GM23338 (cell line): ENCODE measurements at regions not wholly inside any gene's neighbourhood (a gene's known extent, or its start where the extent isn't known, plus 50 kb on each side); places are given as distances from the start of the nearest gene placed in this dataset.

ENCODE experiments used
- ATAC-seq: fragments of 200-7000 bp; cut with Tn5 transposase; 3 replicates; pipeline ENCODE4 v1.9.1; 2020
- DNase-seq: peaks from one replicate; pipeline ENCODE4 v3.0.0-alpha.2; 2015; ENCODE audit warnings: low spot score
- H2AFZ ChIP-seq: fragments of 200-600 bp; sonication (generic); 2 replicates; pipeline ENCODE4 v1.8.0; 2016; ENCODE audit warnings: antibody characterized with exemption, mild to moderate bottlenecking, moderate library complexity
- H3F3A ChIP-seq: fragments of 200-600 bp; sonication (generic); replicated peaks from 2 replicates; pipeline ENCODE4 v1.8.0; 2017; ENCODE audit warnings: antibody characterized with exemption, mixed run types, low read depth
- H3K27ac ChIP-seq: fragments of 200-600 bp; sonication (generic); 2 replicates; pipeline ENCODE4 v1.6.1; 2016; ENCODE audit warnings: low read depth
- H3K27me3 ChIP-seq: fragments of 200-600 bp; sonication (generic); 2 replicates; pipeline ENCODE4 v1.8.0; 2016; ENCODE audit warnings: mild to moderate bottlenecking, mixed run types, moderate library complexity; ENCODE audit not compliant: insufficient read depth
- H3K36me3 ChIP-seq: fragments of 200-600 bp; sonication (generic); 2 replicates; pipeline ENCODE4 v1.8.0; 2016; ENCODE audit warnings: mild to moderate bottlenecking; ENCODE audit not compliant: insufficient read depth
- H3K4me1 ChIP-seq: fragments of 200-600 bp; sonication (generic); 2 replicates; pipeline ENCODE4 v1.8.0; 2016; ENCODE audit warnings: mild to moderate bottlenecking, moderate library complexity; ENCODE audit not compliant: insufficient read depth
- H3K4me2 ChIP-seq: fragments of 200-600 bp; sonication (generic); 2 replicates; pipeline ENCODE4 v1.7.1; 2017; ENCODE audit warnings: mixed run types
- H3K4me3 ChIP-seq: fragments of 200-600 bp; sonication (generic); 2 replicates; pipeline ENCODE4 v1.6.1; 2016; ENCODE audit warnings: mixed run types
- H3K79me2 ChIP-seq: fragments of 200-600 bp; sonication (generic); replicated peaks from 2 replicates; pipeline ENCODE4 v1.8.0; 2017; ENCODE audit warnings: mild to moderate bottlenecking; ENCODE audit not compliant: insufficient read depth
- H3K9me2 ChIP-seq: fragments of 200-600 bp; sonication (generic); 2 replicates; pipeline ENCODE4 v1.8.0; 2017; ENCODE audit not compliant: insufficient read depth
- H4K20me1 ChIP-seq: fragments of 200-600 bp; sonication (generic); replicated peaks from 2 replicates; pipeline ENCODE4 v1.8.0; 2017; ENCODE audit warnings: mild to moderate bottlenecking; ENCODE audit not compliant: insufficient read depth
- H3K27ac Mint-ChIP-seq: 2 replicates; pipeline ENCODE4 v1.8.0; 2020; ENCODE audit warnings: inconsistent platforms, mild to moderate bottlenecking, moderate library complexity, mixed read lengths
- H3K27me3 Mint-ChIP-seq: 3 replicates; pipeline ENCODE4 v1.8.0; 2022; ENCODE audit warnings: low read depth, mild to moderate bottlenecking, moderate library complexity, mixed read lengths, inconsistent platforms; ENCODE audit not compliant: insufficient read depth, poor library complexity
- H3K36me3 Mint-ChIP-seq: 3 replicates; pipeline ENCODE4 v1.8.0; 2021; ENCODE audit warnings: low read depth, mild to moderate bottlenecking, inconsistent platforms, moderate library complexity, mixed read lengths
- H3K4me1 Mint-ChIP-seq: 3 replicates; pipeline ENCODE4 v1.8.0; 2020; ENCODE audit warnings: mild to moderate bottlenecking, inconsistent platforms, mixed read lengths
- H3K4me3 Mint-ChIP-seq: 3 replicates; pipeline ENCODE4 v1.8.0; 2021; ENCODE audit warnings: moderate library complexity, mild to moderate bottlenecking, inconsistent platforms, mixed read lengths
- H3K9me3 Mint-ChIP-seq: 3 replicates; pipeline ENCODE4 v1.8.0; 2020; ENCODE audit warnings: moderate library complexity, mild to moderate bottlenecking, inconsistent platforms, mixed read lengths
- CREB1 ChIP-seq: fragments of 250-450 bp; sonication (Bioruptor Pico); IDR thresholded peaks from 2 replicates; pipeline ENCODE4 v1.5.0; 2020; ENCODE audit warnings: low read depth, mild to moderate bottlenecking, moderate library complexity
- EZH2 ChIP-seq: fragments of 200-600 bp; sonication (generic); IDR thresholded peaks from one replicate; pipeline ENCODE4 v1.8.0; 2017; ENCODE audit warnings: antibody characterized with exemption, mild to moderate bottlenecking, low read depth; ENCODE audit not compliant: unreplicated experiment
- EZH2phosphoT487 ChIP-seq: fragments of 200-600 bp; sonication (generic); IDR thresholded peaks from one replicate; pipeline ENCODE4 v1.8.1; 2018; ENCODE audit warnings: antibody characterized with exemption; ENCODE audit not compliant: unreplicated experiment
- NANOG ChIP-seq: IDR thresholded peaks from 2 replicates; pipeline ENCODE4 v1.6.1; 2016; ENCODE audit warnings: antibody characterized with exemption, borderline replicate concordance
- POLR2AphosphoS5 ChIP-seq: IDR thresholded peaks from 2 replicates; pipeline ENCODE4 v1.6.1; 2016; ENCODE audit warnings: antibody characterized with exemption, low read depth
- STAT1 ChIP-seq: IDR thresholded peaks from one replicate; pipeline ENCODE4 v1.6.1; 2016; ENCODE audit warnings: antibody characterized with exemption; ENCODE audit not compliant: unreplicated experiment
- ZNF114 ChIP-seq: fragments of 250-450 bp; sonication (Bioruptor Pico); IDR thresholded peaks from 2 replicates; pipeline ENCODE4 v1.5.0; 2020; ENCODE audit warnings: mild to moderate bottlenecking, moderate library complexity
- ZNF331 ChIP-seq: fragments of 250-450 bp; sonication (Bioruptor Pico); IDR thresholded peaks from 2 replicates; pipeline ENCODE4 v1.5.0; 2020; ENCODE audit warnings: low read depth, mild to moderate bottlenecking, moderate library complexity
- TF ChIP-seq, protein P1 (sequence below): fragments of 250-450 bp; sonication (Bioruptor Pico); IDR thresholded peaks from 2 replicates; pipeline ENCODE4 v1.5.0; 2020; ENCODE audit warnings: mild to moderate bottlenecking, moderate library complexity
- TF ChIP-seq, protein P2 (sequence below): IDR thresholded peaks from one replicate; pipeline ENCODE4 v1.6.1; 2018; ENCODE audit warnings: antibody characterized with exemption; ENCODE audit not compliant: unreplicated experiment
- TF ChIP-seq, protein P3 (sequence below), 2 experiments: fragments of 200-600 bp in 1 of 2; sonication (generic) in 1 of 2; conservative IDR thresholded peaks; 2 replicates each; pipeline versions ENCODE4 v1.5.1 to v1.6.1; 2016 to 2017; ENCODE audit warnings: antibody characterized with exemption in 2 of 2, low read depth in 2 of 2, mild to moderate bottlenecking in 2 of 2, moderate library complexity in 1 of 2
- TF ChIP-seq, protein P4 (sequence below): IDR thresholded peaks from 2 replicates; pipeline ENCODE4 v1.6.1; 2016; ENCODE audit warnings: antibody characterized with exemption

DNA sequence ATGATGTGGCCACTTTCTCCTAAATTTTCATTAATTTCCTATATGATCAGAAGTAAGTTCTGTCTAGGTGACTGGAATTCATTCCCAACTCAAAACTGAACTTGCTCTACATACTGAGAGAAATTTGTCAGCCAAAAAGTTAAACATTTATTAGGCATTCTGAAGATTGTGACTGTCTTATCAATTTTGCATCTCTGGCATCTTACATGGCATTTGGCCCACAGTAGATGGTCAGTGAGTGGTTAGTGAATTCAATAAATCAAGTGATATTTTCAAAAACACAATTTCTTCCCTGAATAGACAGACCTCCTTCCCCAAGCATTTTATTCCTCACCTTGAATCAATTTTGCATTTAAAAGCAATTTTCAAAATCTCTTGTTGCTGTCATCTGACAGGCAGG lies 363.2 kb upstream of the NBEA start (continued):
- TF ChIP-seq, protein P1, sequence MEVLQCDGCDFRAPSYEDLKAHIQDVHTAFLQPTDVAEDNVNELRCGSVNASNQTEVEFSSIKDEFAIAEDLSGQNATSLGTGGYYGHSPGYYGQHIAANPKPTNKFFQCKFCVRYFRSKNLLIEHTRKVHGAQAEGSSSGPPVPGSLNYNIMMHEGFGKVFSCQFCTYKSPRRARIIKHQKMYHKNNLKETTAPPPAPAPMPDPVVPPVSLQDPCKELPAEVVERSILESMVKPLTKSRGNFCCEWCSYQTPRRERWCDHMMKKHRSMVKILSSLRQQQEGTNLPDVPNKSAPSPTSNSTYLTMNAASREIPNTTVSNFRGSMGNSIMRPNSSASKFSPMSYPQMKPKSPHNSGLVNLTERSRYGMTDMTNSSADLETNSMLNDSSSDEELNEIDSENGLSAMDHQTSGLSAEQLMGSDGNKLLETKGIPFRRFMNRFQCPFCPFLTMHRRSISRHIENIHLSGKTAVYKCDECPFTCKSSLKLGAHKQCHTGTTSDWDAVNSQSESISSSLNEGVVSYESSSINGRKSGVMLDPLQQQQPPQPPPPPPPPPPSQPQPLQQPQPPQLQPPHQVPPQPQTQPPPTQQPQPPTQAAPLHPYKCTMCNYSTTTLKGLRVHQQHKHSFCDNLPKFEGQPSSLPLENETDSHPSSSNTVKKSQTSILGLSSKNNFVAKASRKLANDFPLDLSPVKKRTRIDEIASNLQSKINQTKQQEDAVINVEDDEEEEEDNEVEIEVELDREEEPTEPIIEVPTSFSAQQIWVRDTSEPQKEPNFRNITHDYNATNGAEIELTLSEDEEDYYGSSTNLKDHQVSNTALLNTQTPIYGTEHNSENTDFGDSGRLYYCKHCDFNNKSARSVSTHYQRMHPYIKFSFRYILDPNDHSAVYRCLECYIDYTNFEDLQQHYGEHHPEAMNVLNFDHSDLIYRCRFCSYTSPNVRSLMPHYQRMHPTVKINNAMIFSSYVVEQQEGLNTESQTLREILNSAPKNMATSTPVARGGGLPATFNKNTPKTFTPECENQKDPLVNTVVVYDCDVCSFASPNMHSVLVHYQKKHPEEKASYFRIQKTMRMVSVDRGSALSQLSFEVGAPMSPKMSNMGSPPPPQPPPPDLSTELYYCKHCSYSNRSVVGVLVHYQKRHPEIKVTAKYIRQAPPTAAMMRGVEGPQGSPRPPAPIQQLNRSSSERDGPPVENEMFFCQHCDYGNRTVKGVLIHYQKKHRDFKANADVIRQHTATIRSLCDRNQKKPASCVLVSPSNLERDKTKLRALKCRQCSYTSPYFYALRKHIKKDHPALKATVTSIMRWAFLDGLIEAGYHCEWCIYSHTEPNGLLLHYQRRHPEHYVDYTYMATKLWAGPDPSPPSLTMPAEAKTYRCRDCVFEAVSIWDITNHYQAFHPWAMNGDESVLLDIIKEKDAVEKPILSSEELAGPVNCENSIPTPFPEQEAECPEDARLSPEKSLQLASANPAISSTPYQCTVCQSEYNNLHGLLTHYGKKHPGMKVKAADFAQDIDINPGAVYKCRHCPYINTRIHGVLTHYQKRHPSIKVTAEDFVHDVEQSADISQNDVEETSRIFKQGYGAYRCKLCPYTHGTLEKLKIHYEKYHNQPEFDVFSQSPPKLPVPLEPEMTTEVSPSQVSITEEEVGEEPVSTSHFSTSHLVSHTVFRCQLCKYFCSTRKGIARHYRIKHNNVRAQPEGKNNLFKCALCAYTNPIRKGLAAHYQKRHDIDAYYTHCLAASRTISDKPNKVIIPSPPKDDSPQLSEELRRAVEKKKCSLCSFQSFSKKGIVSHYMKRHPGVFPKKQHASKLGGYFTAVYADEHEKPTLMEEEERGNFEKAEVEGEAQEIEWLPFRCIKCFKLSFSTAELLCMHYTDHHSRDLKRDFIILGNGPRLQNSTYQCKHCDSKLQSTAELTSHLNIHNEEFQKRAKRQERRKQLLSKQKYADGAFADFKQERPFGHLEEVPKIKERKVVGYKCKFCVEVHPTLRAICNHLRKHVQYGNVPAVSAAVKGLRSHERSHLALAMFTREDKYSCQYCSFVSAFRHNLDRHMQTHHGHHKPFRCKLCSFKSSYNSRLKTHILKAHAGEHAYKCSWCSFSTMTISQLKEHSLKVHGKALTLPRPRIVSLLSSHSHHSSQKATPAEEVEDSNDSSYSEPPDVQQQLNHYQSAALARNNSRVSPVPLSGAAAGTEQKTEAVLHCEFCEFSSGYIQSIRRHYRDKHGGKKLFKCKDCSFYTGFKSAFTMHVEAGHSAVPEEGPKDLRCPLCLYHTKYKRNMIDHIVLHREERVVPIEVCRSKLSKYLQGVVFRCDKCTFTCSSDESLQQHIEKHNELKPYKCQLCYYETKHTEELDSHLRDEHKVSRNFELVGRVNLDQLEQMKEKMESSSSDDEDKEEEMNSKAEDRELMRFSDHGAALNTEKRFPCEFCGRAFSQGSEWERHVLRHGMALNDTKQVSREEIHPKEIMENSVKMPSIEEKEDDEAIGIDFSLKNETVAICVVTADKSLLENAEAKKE, result no peak
- TF ChIP-seq ZNF114 (CRISPR knock-in tag), result no peak
- no peak for TF ChIP-seq CREB1 (CRISPR knock-in tag)
- TF ChIP-seq EZH2phosphoT487, result no peak
- TF ChIP-seq ZNF331 (CRISPR knock-in tag), result no peak
- no peak for TF ChIP-seq STAT1
- no peak for TF ChIP-seq EZH2
- TF ChIP-seq NANOG, result no peak

DNA sequence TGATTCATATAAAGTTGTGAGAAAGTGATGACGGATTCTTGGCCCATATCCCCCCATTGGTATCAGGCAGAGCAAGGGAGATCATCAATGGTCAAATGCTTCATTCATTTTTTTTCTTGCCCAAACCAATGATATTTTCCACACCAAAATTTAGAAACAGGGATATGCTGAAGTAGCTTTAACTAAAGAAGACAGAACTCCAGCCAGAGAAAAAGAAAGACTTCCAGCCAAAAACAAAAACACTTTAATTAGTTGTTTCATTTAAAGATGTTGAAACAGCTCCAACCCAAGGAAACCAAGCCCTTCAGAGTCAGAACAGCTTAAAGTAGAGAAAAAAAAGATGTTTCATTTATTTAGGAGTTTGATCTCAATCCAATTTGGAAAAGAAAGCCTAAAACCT lies 358.9 kb upstream of the NBEA start:
- Histone ChIP-seq H3K79me2 (no peaks in the 10 kb centered on the region), H3F3A (no peaks in the 10 kb centered on the region), H3K4me1 (no peaks in the 10 kb centered on the region), H3K9me2 (peaks cover 12% of the 10 kb centered on the region; the same call in 1 of the 2 replicates), H3K4me3 (no peak overlapping the region), H4K20me1 (no peaks in the 10 kb centered on the region), H3K36me3 (no peaks in the 10 kb centered on the region), H3K4me2 (no peak overlapping the region), H2AFZ (no peak overlapping the region), H3K27me3 (no peaks in the 10 kb centered on the region), H3K27ac (no peak overlapping the region)
- ATAC-seq, result no peak
- no peaks in the 10 kb centered on the region for H3K4me1 Mint-ChIP-seq
- peaks cover 1% of the 10 kb centered on the region for H3K27me3 Mint-ChIP-seq
- DNase-seq, result no peak
- H3K36me3 Mint-ChIP-seq, result no peaks in the 10 kb centered on the region
- H3K9me3 Mint-ChIP-seq, result no peaks in the 10 kb centered on the region
- H3K4me3 Mint-ChIP-seq, result no peak overlapping the region
- no peak overlapping the region for H3K27ac Mint-ChIP-seq
- TF ChIP-seq EZH2phosphoT487 (no peak), STAT1 (no peak), POLR2AphosphoS5 (no peak), ZNF331 (CRISPR knock-in tag) (no peak)
- TF ChIP-seq, protein P2, sequence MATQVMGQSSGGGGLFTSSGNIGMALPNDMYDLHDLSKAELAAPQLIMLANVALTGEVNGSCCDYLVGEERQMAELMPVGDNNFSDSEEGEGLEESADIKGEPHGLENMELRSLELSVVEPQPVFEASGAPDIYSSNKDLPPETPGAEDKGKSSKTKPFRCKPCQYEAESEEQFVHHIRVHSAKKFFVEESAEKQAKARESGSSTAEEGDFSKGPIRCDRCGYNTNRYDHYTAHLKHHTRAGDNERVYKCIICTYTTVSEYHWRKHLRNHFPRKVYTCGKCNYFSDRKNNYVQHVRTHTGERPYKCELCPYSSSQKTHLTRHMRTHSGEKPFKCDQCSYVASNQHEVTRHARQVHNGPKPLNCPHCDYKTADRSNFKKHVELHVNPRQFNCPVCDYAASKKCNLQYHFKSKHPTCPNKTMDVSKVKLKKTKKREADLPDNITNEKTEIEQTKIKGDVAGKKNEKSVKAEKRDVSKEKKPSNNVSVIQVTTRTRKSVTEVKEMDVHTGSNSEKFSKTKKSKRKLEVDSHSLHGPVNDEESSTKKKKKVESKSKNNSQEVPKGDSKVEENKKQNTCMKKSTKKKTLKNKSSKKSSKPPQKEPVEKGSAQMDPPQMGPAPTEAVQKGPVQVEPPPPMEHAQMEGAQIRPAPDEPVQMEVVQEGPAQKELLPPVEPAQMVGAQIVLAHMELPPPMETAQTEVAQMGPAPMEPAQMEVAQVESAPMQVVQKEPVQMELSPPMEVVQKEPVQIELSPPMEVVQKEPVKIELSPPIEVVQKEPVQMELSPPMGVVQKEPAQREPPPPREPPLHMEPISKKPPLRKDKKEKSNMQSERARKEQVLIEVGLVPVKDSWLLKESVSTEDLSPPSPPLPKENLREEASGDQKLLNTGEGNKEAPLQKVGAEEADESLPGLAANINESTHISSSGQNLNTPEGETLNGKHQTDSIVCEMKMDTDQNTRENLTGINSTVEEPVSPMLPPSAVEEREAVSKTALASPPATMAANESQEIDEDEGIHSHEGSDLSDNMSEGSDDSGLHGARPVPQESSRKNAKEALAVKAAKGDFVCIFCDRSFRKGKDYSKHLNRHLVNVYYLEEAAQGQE, result no peak
- TF ChIP-seq, protein P3, sequence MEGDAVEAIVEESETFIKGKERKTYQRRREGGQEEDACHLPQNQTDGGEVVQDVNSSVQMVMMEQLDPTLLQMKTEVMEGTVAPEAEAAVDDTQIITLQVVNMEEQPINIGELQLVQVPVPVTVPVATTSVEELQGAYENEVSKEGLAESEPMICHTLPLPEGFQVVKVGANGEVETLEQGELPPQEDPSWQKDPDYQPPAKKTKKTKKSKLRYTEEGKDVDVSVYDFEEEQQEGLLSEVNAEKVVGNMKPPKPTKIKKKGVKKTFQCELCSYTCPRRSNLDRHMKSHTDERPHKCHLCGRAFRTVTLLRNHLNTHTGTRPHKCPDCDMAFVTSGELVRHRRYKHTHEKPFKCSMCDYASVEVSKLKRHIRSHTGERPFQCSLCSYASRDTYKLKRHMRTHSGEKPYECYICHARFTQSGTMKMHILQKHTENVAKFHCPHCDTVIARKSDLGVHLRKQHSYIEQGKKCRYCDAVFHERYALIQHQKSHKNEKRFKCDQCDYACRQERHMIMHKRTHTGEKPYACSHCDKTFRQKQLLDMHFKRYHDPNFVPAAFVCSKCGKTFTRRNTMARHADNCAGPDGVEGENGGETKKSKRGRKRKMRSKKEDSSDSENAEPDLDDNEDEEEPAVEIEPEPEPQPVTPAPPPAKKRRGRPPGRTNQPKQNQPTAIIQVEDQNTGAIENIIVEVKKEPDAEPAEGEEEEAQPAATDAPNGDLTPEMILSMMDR (conservative IDR thresholded peaks at IDR 0.05; ENCODE audit: low read depth in 2 of 2), result no peak
- TF ChIP-seq, protein P4, sequence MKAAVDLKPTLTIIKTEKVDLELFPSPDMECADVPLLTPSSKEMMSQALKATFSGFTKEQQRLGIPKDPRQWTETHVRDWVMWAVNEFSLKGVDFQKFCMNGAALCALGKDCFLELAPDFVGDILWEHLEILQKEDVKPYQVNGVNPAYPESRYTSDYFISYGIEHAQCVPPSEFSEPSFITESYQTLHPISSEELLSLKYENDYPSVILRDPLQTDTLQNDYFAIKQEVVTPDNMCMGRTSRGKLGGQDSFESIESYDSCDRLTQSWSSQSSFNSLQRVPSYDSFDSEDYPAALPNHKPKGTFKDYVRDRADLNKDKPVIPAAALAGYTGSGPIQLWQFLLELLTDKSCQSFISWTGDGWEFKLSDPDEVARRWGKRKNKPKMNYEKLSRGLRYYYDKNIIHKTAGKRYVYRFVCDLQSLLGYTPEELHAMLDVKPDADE, result no peak
